ENCODE measurements at regions not wholly inside any gene's neighbourhood (a gene's known extent, or its start where the extent isn't known, plus 50 kb on each side); places are given as distances from the start of the nearest gene placed in this dataset.
"Not testable (repeated sequence)": the region's sequence is repeated elsewhere in the genome, so short reads cannot be mapped to it uniquely, and the experiment has no call there.

DNA sequence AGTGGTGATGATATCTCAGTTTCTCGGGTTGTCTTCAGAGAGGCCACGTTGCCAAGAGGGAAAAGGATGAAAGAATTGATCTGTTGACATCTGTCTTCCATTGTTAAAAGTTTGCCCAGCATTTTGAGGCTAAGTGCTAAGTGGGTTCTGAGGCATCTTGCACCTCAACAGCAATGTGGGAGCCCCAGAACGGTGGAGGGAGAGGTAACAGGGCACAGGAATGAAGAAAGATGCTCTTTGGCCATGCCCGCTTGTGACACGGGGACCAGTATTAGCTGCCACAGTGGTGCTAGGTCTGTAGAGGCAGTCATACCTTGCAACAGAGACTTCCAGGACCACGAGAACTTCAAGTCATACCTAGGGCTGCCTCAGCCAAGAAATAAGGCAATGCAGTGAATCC lies 106.6 kb upstream of the NUPR2 start:
- H3K4me3 ChIP-seq (ENCODE audit: low read depth, low read length) = no peak overlapping the region
- TF ChIP-seq, protein P1, sequence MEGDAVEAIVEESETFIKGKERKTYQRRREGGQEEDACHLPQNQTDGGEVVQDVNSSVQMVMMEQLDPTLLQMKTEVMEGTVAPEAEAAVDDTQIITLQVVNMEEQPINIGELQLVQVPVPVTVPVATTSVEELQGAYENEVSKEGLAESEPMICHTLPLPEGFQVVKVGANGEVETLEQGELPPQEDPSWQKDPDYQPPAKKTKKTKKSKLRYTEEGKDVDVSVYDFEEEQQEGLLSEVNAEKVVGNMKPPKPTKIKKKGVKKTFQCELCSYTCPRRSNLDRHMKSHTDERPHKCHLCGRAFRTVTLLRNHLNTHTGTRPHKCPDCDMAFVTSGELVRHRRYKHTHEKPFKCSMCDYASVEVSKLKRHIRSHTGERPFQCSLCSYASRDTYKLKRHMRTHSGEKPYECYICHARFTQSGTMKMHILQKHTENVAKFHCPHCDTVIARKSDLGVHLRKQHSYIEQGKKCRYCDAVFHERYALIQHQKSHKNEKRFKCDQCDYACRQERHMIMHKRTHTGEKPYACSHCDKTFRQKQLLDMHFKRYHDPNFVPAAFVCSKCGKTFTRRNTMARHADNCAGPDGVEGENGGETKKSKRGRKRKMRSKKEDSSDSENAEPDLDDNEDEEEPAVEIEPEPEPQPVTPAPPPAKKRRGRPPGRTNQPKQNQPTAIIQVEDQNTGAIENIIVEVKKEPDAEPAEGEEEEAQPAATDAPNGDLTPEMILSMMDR (IDR thresholded peaks at IDR 0.05; ENCODE audit: insufficient read depth, low read length, severe bottlenecking) = no peak
- no peaks in the 10 kb centered on the region for H3K27me3 ChIP-seq (ENCODE audit: control insufficient read depth, insufficient read depth, low read length)
- H3K36me3 ChIP-seq (ENCODE audit: control insufficient read depth, insufficient read depth, low read length) = no peaks in the 10 kb centered on the region
- no peak for FAIRE-seq
- DNase-seq (ENCODE audit: low read depth) = no peak

DNA sequence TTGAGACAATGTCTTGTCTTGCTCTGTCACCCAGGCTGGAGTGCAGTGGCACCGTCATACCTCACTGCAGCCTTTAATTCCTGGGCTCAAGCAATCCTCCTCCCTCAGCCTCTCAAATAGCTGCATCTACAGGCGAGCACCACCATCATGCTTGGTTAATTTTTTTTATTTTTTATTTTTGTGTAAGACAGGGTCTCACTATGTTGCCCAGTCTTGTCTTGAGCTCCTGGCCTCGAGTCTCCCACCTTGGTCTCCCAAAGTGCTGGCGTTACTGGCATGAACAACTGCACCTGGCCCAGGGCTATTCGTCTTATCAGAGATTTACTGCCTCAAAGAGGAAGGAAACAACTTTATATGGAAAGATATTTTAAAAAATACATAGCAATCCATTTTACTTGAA lies 102.8 kb upstream of the NUPR2 start:
- Histone ChIP-seq H3K27me3 (ENCODE audit: control insufficient read depth, insufficient read depth, low read length) (no peaks in the 10 kb centered on the region), H3K36me3 (ENCODE audit: control insufficient read depth, insufficient read depth, low read length) (no peaks in the 10 kb centered on the region), H3K4me3 (ENCODE audit: low read depth, low read length) (no peak overlapping the region)
- TF ChIP-seq, protein P1 (IDR thresholded peaks at IDR 0.05; ENCODE audit: insufficient read depth, low read length, severe bottlenecking) = no peak
- FAIRE-seq (no peak), DNase-seq (ENCODE audit: low read depth) (no peak)

DNA sequence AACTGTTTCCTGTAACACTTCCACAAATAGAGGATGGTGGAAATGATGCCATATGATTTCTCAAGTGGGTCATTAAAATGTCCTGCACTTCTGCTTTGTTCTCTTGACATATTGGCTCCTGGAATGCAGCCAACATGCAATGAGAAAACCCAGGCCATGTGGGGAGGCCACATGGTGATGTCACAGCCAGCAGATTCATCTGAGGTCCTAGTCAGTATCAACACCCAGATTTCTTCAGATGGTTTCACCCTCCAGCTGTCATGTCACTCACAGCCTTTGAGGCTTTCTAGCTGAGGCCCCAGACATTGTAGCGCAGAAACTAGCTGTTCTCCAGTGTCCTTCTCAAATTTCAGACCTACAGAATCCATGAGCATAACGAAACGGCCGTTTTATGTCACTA lies 102.3 kb upstream of the NUPR2 start:
- DNase-seq (ENCODE audit: low read depth) (no peak), FAIRE-seq (no peak)
- TF ChIP-seq, protein P1 (IDR thresholded peaks at IDR 0.05; ENCODE audit: insufficient read depth, low read length, severe bottlenecking) = no peak

DNA sequence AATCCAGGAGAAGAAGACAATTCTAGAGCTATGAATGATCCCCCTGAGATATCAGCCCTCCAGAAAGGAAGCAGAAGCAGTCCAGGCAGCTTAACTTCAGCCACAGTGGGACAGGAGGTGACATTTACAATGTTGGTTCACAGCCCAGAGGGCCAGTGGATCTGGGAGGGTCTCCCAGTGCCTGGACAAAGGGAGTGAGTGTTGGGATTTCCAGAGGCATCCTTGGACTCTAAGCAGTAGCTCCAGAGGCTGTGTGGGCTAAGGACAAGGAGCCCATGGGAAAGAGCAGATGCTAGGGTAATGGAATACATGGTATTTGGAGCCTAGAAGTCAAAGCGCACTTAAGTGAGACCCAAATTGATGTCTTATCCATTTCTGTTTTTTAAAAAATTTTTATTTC lies 97.4 kb upstream of the NUPR2 start:
- Histone ChIP-seq H3K4me3 (ENCODE audit: low read depth, low read length) (no peak overlapping the region), H3K27me3 (ENCODE audit: control insufficient read depth, insufficient read depth, low read length) (no peaks in the 10 kb centered on the region), H3K36me3 (ENCODE audit: control insufficient read depth, insufficient read depth, low read length) (no peaks in the 10 kb centered on the region)
- TF ChIP-seq, protein P1 (IDR thresholded peaks at IDR 0.05; ENCODE audit: insufficient read depth, low read length, severe bottlenecking) = no peak
- FAIRE-seq = no peak
- DNase-seq (ENCODE audit: low read depth) = no peak

More for the DNA sequence above, 102.3 kb upstream of the NUPR2 start:
- Histone ChIP-seq H3K36me3 (ENCODE audit: control insufficient read depth, insufficient read depth, low read length) (no peaks in the 10 kb centered on the region), H3K4me3 (ENCODE audit: low read depth, low read length) (no peak overlapping the region), H3K27me3 (ENCODE audit: control insufficient read depth, insufficient read depth, low read length) (no peaks in the 10 kb centered on the region)

DNA sequence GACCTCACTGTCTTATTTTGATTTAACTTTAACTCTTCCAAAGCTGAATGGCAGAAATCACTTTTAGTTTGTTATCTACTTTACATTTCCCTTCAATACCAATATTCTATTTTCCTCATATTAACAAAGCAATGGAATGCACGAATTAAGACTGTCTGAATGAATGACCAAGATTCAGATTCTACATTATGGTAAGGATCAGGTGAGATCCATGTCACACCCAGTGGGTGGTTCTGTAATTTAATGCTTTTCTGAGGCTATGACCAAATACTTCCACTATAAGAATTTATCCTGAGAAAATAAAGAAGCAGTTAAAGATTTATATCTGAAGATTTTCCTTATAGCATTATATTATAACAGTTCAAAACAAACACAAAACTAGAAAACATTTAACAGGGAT lies 90.2 kb upstream of the NUPR2 start:
- H3K36me3 ChIP-seq (ENCODE audit: control insufficient read depth, insufficient read depth, low read length) = no peaks in the 10 kb centered on the region
- TF ChIP-seq, protein P1 (IDR thresholded peaks at IDR 0.05; ENCODE audit: insufficient read depth, low read length, severe bottlenecking) = no peak
- H3K4me3 ChIP-seq (ENCODE audit: low read depth, low read length) = no peak overlapping the region
- FAIRE-seq (no peak), DNase-seq (ENCODE audit: low read depth) (no peak)
- no peaks in the 10 kb centered on the region for H3K27me3 ChIP-seq (ENCODE audit: control insufficient read depth, insufficient read depth, low read length)

DNA sequence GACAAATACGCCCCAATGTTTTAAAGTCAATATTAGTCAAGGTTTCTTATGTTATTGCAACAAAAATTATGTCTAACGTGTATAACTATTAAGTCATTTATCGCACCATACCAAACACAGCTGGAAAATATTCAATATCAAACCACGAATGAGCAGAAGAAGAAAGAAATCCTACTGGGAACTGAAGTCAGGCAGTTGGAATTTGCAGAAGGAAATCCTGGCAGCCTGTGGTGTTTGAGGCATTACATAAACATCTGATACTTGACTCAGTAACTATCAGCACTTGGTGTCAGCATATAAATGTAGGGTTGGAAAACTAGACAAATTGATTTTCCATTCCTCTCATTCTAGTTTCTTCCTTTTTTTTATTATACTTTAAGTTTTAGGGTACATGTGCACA lies 83.4 kb upstream of the NUPR2 start:
- TF ChIP-seq, protein P1 (IDR thresholded peaks at IDR 0.05; ENCODE audit: insufficient read depth, low read length, severe bottlenecking) = no peak
- FAIRE-seq (no peak), DNase-seq (ENCODE audit: low read depth) (peak; percentile 13)
- Histone ChIP-seq H3K27me3 (ENCODE audit: control insufficient read depth, insufficient read depth, low read length) (no peaks in the 10 kb centered on the region), H3K4me3 (ENCODE audit: low read depth, low read length) (no peak overlapping the region), H3K36me3 (ENCODE audit: control insufficient read depth, insufficient read depth, low read length) (no peaks in the 10 kb centered on the region)

DNA sequence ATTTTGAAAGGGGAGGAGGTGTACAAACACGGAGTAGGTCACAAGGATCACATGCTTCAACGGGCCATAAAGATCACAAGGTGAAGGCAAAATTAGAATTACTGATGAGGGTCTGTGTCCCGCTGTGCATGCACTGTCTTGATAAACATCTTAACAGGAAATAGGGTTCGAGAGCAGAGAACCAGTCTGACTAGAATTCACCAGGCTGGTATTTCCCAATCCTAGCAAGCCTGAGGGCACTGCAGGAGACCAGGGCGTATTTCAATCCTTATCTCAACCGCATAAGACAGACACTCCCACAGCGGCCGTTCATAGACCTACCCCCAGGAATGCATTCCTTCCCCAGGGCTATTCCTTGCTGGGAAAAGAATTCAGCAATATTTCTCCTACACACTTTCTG lies 80.0 kb upstream of the NUPR2 start:
- DNase-seq (ENCODE audit: low read depth) = peak; percentile 43
- not testable (repeated sequence) for FAIRE-seq; H3K4me3 ChIP-seq (ENCODE audit: low read depth, low read length); H3K27me3 ChIP-seq (ENCODE audit: control insufficient read depth, insufficient read depth, low read length); H3K36me3 ChIP-seq (ENCODE audit: control insufficient read depth, insufficient read depth, low read length)
